GM11168 (cell line): ENCODE measurements at regions not wholly inside any gene's neighbourhood (a gene's known extent, or its start where the extent isn't known, plus 50 kb on each side); places are given as distances from the start of the nearest gene placed in this dataset.
"Not testable (repeated sequence)": the region's sequence is repeated elsewhere in the genome, so short reads cannot be mapped to it uniquely, and the experiment has no call there.

Experiments used
- in situ Hi-C: fragments of 300-500 bp; cut with MboI; formaldehyde crosslinking; loops from one replicate; pipeline ENCODE4 v1.12.0; 2022; ENCODE audit warnings: low sequenced_read_pairs; ENCODE audit not compliant: unreplicated experiment

- in situ Hi-C loops: no loop called here
Observed at GRCh38 chr18:38789141-38789540, 1223.5 kb upstream of the CELF4 start.

- in situ Hi-C loops: no loop called here
Observed at GRCh38 chr18:38786906-38787305, 1221.3 kb upstream of the CELF4 start.

- in situ Hi-C loops: not testable (repeated sequence)
Observed at GRCh38 chr18:38771620-38772019, 1206.0 kb upstream of the CELF4 start.

- in situ Hi-C loops: no loop called here
Observed at GRCh38 chr18:38768504-38768903, 1202.9 kb upstream of the CELF4 start.

- in situ Hi-C loops: no loop called here
Observed at GRCh38 chr18:38759457-38759856, 1193.9 kb upstream of the CELF4 start.

- in situ Hi-C loops: no loop called here
Observed at GRCh38 chr18:38756436-38756835, 1190.8 kb upstream of the CELF4 start.

- in situ Hi-C loops: no loop called here
Observed at GRCh38 chr18:38752430-38752829, 1186.8 kb upstream of the CELF4 start.

- in situ Hi-C loops: no loop called here
Observed at GRCh38 chr18:38751898-38752297, 1186.3 kb upstream of the CELF4 start.

- in situ Hi-C loops: no loop called here
Observed at GRCh38 chr18:38751211-38751610, 1185.6 kb upstream of the CELF4 start.

GRCh38 chr18:38750751-38751150 is 1185.2 kb upstream of the CELF4 start:
- in situ Hi-C loops: no loop called here

- in situ Hi-C loops: no loop called here
Observed at GRCh38 chr18:38747153-38747552, 1181.6 kb upstream of the CELF4 start.

- in situ Hi-C loops: not testable (repeated sequence)
Observed at GRCh38 chr18:38720181-38720580, 1154.6 kb upstream of the CELF4 start.

GRCh38 chr18:38718365-38718901 is 1152.8 kb upstream of the CELF4 start:
- in situ Hi-C loops: no loop called here

- in situ Hi-C loops: no loop called here
Observed at GRCh38 chr18:38709122-38709521, 1143.5 kb upstream of the CELF4 start.

GRCh38 chr18:38706373-38706772 is 1140.8 kb upstream of the CELF4 start:
- in situ Hi-C loops: no loop called here

GRCh38 chr18:38698088-38698487 is 1132.5 kb upstream of the CELF4 start:
- in situ Hi-C loops: no loop called here

- in situ Hi-C loops: no loop called here
Observed at GRCh38 chr18:38695559-38696280, 1130.1 kb upstream of the CELF4 start.

- in situ Hi-C loops: no loop called here
Observed at GRCh38 chr18:38693104-38693503, 1127.5 kb upstream of the CELF4 start.

GRCh38 chr18:38690626-38691025 is 1125.0 kb upstream of the CELF4 start:
- in situ Hi-C loops: no loop called here

- in situ Hi-C loops: no loop called here
Observed at GRCh38 chr18:38688416-38688815, 1122.8 kb upstream of the CELF4 start.

- in situ Hi-C loops: no loop called here
Observed at GRCh38 chr18:38670486-38670885, 1104.9 kb upstream of the CELF4 start.

GRCh38 chr18:38664929-38665328 is 1099.3 kb upstream of the CELF4 start:
- in situ Hi-C loops: no loop called here
